Neural cell (in vitro differentiated cells): ENCODE measurements at regions not wholly inside any gene's neighbourhood (a gene's known extent, or its start where the extent isn't known, plus 50 kb on each side); places are given as distances from the start of the nearest gene placed in this dataset.

Experiments used
- H2AFZ ChIP-seq: fragments of 200-600, 300-800 bp; sonication (generic), shearing (Covaris generic); 2 replicates; pipeline ENCODE4 v1.6.0; 2014; ENCODE audit warnings: low read depth, mild to moderate bottlenecking, antibody characterized with exemption, low read length, moderate library complexity
- H3F3A ChIP-seq: fragments of 200-600 bp; shearing (Covaris generic); 2 replicates; pipeline ENCODE4 v1.6.1; 2016; ENCODE audit warnings: mild to moderate bottlenecking, moderate library complexity, mixed read lengths, antibody characterized with exemption, low read length; ENCODE audit not compliant: insufficient read depth, poor library complexity, severe bottlenecking
- H3K27ac ChIP-seq: fragments of 200-600, 300-800 bp; sonication (generic), shearing (Covaris generic); 2 replicates; pipeline ENCODE4 v1.5.1; 2014; ENCODE audit warnings: mild to moderate bottlenecking, low read length, moderate library complexity
- H3K27me3 ChIP-seq: fragments of 300-800, 200-600 bp; sonication (generic), shearing (Covaris generic); 2 replicates; pipeline ENCODE4 v1.6.0; 2014; ENCODE audit warnings: mild to moderate bottlenecking, low read depth, low read length, moderate library complexity; ENCODE audit not compliant: insufficient read depth
- H3K36me3 ChIP-seq: fragments of 300-800, 200-600 bp; sonication (generic), shearing (Covaris generic); 2 replicates; pipeline ENCODE4 v1.5.1; 2014; ENCODE audit warnings: mild to moderate bottlenecking, antibody characterized with exemption, low read length, moderate library complexity; ENCODE audit not compliant: insufficient read depth
- H3K4me2 ChIP-seq: fragments of 300-800, 200-600 bp; sonication (generic), shearing (Covaris generic); 2 replicates; pipeline ENCODE4 v1.6.0; 2014; ENCODE audit warnings: mild to moderate bottlenecking, low read length
- H3K4me3 ChIP-seq: fragments of 300-800, 200-600 bp; sonication (generic), shearing (Covaris generic); 2 replicates; pipeline ENCODE4 v1.5.1; 2014; ENCODE audit warnings: mild to moderate bottlenecking, low read length, moderate library complexity
- H3K79me2 ChIP-seq: fragments of 200-600 bp; shearing (Covaris generic); replicated peaks from 2 replicates; pipeline ENCODE4 v1.6.0; 2014; ENCODE audit warnings: mild to moderate bottlenecking, low read length, moderate library complexity; ENCODE audit not compliant: insufficient read depth
- H3K9ac ChIP-seq: fragments of 300-800, 200-600 bp; sonication (generic), shearing (Covaris generic); 2 replicates; pipeline ENCODE4 v1.6.1; 2016; ENCODE audit warnings: mild to moderate bottlenecking, low read length, mixed read lengths
- H3K9me2 ChIP-seq: fragments of 200-600 bp; shearing (Covaris generic); 2 replicates; pipeline ENCODE4 v1.6.1; 2016; ENCODE audit warnings: mild to moderate bottlenecking, low read length, mixed read lengths; ENCODE audit not compliant: insufficient read depth
- H3K9me3 ChIP-seq: fragments of 200-600, 300-800 bp; sonication (generic), shearing (Covaris generic); 2 replicates; pipeline ENCODE4 v1.6.1; 2016; ENCODE audit warnings: mild to moderate bottlenecking, mixed run types, low read length, moderate library complexity, mixed read lengths
- H4K20me1 ChIP-seq: fragments of 200-600 bp; shearing (Covaris generic); 2 replicates; pipeline ENCODE4 v1.6.1; 2016; ENCODE audit warnings: mild to moderate bottlenecking, mixed run types; ENCODE audit not compliant: insufficient read depth
- EP300 ChIP-seq: fragments of 450-650 bp; conservative IDR thresholded peaks from 2 replicates; pipeline ENCODE4 v1.6.1; 2014; ENCODE audit warnings: antibody characterized with exemption, mild to moderate bottlenecking, moderate library complexity; ENCODE audit not compliant: poor library complexity, severe bottlenecking
- EZH2 ChIP-seq: fragments of 200-600, 300-800 bp; shearing (Covaris generic), sonication (generic); IDR thresholded peaks from 2 replicates; pipeline ENCODE4 v1.6.1; 2014; ENCODE audit warnings: antibody characterized with exemption, low read length, borderline replicate concordance, mild to moderate bottlenecking; ENCODE audit not compliant: insufficient read depth, poor library complexity, severe bottlenecking
- MXI1 ChIP-seq: fragments of 450-650 bp; conservative IDR thresholded peaks from 2 replicates; pipeline ENCODE4 v1.6.1; 2014; ENCODE audit warnings: antibody characterized with exemption, mild to moderate bottlenecking; ENCODE audit not compliant: poor library complexity, severe bottlenecking
- POLR2AphosphoS5 ChIP-seq: IDR thresholded peaks from 2 replicates; pipeline ENCODE4 v1.6.1; 2012
- RAD21 ChIP-seq: fragments of 450-650 bp; conservative IDR thresholded peaks from 2 replicates; pipeline ENCODE4 v1.6.1; 2014; ENCODE audit warnings: antibody characterized with exemption, mild to moderate bottlenecking, moderate library complexity
- SMC3 ChIP-seq: fragments of 450-650 bp; conservative IDR thresholded peaks from 2 replicates; pipeline ENCODE4 v1.6.1; 2014; ENCODE audit warnings: antibody characterized with exemption, mild to moderate bottlenecking, moderate library complexity; ENCODE audit not compliant: poor library complexity
- TAF1 ChIP-seq: IDR thresholded peaks from 2 replicates; pipeline ENCODE4 v1.6.1; 2012; ENCODE audit warnings: low read depth
- TF ChIP-seq, protein P1 (sequence below): fragments of 450-650 bp; IDR thresholded peaks from 2 replicates; pipeline ENCODE4 v1.5.1; 2014; ENCODE audit warnings: antibody characterized with exemption, mild to moderate bottlenecking, moderate library complexity; ENCODE audit not compliant: poor library complexity, severe bottlenecking
- TF ChIP-seq, protein P2 (sequence below): IDR thresholded peaks from 2 replicates; pipeline ENCODE4 v1.6.1; 2012; ENCODE audit warnings: borderline replicate concordance

DNA sequence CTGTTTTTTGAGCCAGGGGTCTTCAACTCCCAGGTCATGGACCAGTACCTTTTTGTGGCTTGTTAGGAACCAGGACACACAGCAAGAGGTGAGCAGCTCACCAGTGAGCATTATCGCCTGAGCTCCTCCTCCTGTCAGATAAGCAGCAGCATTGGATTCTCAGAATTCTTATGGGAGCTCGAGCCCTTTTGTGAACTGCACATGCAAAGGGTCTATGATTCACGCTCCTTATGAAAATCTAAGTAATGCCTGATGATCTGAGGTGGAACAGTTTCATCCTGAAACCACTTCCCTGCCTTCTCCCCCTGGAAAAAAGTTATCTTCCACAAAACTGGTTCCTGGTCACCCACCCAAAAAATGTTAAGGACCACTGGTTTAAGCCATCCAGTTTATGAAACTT lies 1047.6 kb downstream of the OTOL1 start:
- H3K9ac ChIP-seq = no peak overlapping the region
- H3K9me3 ChIP-seq = no peaks in the 10 kb centered on the region
- no peaks in the 10 kb centered on the region for H3K27me3 ChIP-seq
- no peaks in the 10 kb centered on the region for H3K79me2 ChIP-seq
- TF ChIP-seq EP300 (no peak), SMC3 (no peak), POLR2AphosphoS5 (no peak), MXI1 (no peak)
- TF ChIP-seq, protein P1, sequence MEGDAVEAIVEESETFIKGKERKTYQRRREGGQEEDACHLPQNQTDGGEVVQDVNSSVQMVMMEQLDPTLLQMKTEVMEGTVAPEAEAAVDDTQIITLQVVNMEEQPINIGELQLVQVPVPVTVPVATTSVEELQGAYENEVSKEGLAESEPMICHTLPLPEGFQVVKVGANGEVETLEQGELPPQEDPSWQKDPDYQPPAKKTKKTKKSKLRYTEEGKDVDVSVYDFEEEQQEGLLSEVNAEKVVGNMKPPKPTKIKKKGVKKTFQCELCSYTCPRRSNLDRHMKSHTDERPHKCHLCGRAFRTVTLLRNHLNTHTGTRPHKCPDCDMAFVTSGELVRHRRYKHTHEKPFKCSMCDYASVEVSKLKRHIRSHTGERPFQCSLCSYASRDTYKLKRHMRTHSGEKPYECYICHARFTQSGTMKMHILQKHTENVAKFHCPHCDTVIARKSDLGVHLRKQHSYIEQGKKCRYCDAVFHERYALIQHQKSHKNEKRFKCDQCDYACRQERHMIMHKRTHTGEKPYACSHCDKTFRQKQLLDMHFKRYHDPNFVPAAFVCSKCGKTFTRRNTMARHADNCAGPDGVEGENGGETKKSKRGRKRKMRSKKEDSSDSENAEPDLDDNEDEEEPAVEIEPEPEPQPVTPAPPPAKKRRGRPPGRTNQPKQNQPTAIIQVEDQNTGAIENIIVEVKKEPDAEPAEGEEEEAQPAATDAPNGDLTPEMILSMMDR = no peak
- TF ChIP-seq, protein P2, sequence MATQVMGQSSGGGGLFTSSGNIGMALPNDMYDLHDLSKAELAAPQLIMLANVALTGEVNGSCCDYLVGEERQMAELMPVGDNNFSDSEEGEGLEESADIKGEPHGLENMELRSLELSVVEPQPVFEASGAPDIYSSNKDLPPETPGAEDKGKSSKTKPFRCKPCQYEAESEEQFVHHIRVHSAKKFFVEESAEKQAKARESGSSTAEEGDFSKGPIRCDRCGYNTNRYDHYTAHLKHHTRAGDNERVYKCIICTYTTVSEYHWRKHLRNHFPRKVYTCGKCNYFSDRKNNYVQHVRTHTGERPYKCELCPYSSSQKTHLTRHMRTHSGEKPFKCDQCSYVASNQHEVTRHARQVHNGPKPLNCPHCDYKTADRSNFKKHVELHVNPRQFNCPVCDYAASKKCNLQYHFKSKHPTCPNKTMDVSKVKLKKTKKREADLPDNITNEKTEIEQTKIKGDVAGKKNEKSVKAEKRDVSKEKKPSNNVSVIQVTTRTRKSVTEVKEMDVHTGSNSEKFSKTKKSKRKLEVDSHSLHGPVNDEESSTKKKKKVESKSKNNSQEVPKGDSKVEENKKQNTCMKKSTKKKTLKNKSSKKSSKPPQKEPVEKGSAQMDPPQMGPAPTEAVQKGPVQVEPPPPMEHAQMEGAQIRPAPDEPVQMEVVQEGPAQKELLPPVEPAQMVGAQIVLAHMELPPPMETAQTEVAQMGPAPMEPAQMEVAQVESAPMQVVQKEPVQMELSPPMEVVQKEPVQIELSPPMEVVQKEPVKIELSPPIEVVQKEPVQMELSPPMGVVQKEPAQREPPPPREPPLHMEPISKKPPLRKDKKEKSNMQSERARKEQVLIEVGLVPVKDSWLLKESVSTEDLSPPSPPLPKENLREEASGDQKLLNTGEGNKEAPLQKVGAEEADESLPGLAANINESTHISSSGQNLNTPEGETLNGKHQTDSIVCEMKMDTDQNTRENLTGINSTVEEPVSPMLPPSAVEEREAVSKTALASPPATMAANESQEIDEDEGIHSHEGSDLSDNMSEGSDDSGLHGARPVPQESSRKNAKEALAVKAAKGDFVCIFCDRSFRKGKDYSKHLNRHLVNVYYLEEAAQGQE = no peak
- H3K4me3 ChIP-seq = no peak overlapping the region
- no peaks in the 10 kb centered on the region for H4K20me1 ChIP-seq
- no peak overlapping the region for H3K27ac ChIP-seq
- H3K36me3 ChIP-seq = no peaks in the 10 kb centered on the region
- no peak overlapping the region for H2AFZ ChIP-seq
- H3F3A ChIP-seq = no peaks in the 10 kb centered on the region
- no peak overlapping the region for H3K4me2 ChIP-seq
- H3K9me2 ChIP-seq = no peaks in the 10 kb centered on the region

DNA sequence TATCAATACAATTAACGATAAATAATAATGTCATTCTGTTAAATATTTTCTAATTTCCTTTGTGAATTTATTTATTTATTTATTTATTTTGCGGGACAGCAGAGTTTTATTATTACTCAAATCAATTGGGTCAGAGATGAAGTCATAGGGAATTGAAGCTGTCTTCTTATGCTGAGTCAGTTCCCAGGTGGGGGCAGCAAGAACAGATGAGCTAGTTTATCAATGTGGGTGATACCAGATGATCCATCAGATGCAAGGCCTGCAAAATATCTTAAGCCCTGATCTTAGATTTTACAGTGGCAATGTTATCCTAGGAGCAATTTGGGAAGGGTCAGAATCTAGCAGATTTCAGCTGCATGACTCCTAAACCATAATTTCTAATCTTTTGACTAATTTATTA lies 1050.3 kb downstream of the OTOL1 start:
- H3K4me2 ChIP-seq = no peak overlapping the region
- TF ChIP-seq POLR2AphosphoS5 (no peak), SMC3 (no peak), MXI1 (no peak), RAD21 (no peak), TAF1 (no peak), EP300 (no peak), EZH2 (no peak)
- TF ChIP-seq, protein P1 = no peak
- TF ChIP-seq, protein P2 = no peak

More for the DNA sequence above, 1050.3 kb downstream of the OTOL1 start:
- H3K79me2 ChIP-seq = no peaks in the 10 kb centered on the region
- no peak overlapping the region for H3K9ac ChIP-seq
- no peaks in the 10 kb centered on the region for H3K9me3 ChIP-seq
- H2AFZ ChIP-seq = no peak overlapping the region
- H3F3A ChIP-seq = no peaks in the 10 kb centered on the region
- H3K27ac ChIP-seq = no peak overlapping the region
- no peaks in the 10 kb centered on the region for H3K27me3 ChIP-seq
- no peak overlapping the region for H3K4me3 ChIP-seq
- H3K9me2 ChIP-seq = no peaks in the 10 kb centered on the region
- no peaks in the 10 kb centered on the region for H4K20me1 ChIP-seq
- H3K36me3 ChIP-seq = no peaks in the 10 kb centered on the region
